MV-4-11 (cell line): ENCODE measurements at regions not wholly inside any gene's neighbourhood (a gene's known extent, or its start where the extent isn't known, plus 50 kb on each side); places are given as distances from the start of the nearest gene placed in this dataset.
"Not testable (repeated sequence)": the region's sequence is repeated elsewhere in the genome, so short reads cannot be mapped to it uniquely, and the experiment has no call there.

Experiments used
- DNase-seq: peaks from one replicate; lab custom pipeline; 2025; lab: John Stamatoyannopoulos, UW

GRCh38 chr10:53335803-53336422 is 563.3 kb upstream of the MBL2 start:
- DNase-seq = not testable (repeated sequence)

GRCh38 chr10:53331460-53331859 is 558.9 kb upstream of the MBL2 start:
- no peak for DNase-seq

GRCh38 chr10:53326401-53327305 is 554.1 kb upstream of the MBL2 start:
- not testable (repeated sequence) for DNase-seq

- no peak for DNase-seq
Measured at GRCh38 chr10:53325066-53325465, 552.5 kb upstream of the MBL2 start.

GRCh38 chr10:53315709-53316108 is 543.1 kb upstream of the MBL2 start:
- no peak for DNase-seq

- no peak for DNase-seq
Measured at GRCh38 chr10:53314876-53315275, 542.3 kb upstream of the MBL2 start.

- DNase-seq = no peak
Measured at GRCh38 chr10:53298443-53298842, 525.9 kb upstream of the MBL2 start.

- no peak for DNase-seq
Measured at GRCh38 chr10:53284615-53285182, 512.1 kb upstream of the MBL2 start.

GRCh38 chr10:53276797-53277196 is 504.2 kb upstream of the MBL2 start:
- DNase-seq = no peak

- no peak for DNase-seq
Measured at GRCh38 chr10:53269482-53269881, 496.9 kb upstream of the MBL2 start.

GRCh38 chr10:53260213-53260612 is 487.6 kb upstream of the MBL2 start:
- DNase-seq = no peak

GRCh38 chr10:53256623-53257022 is 484.0 kb upstream of the MBL2 start:
- DNase-seq = no peak

- DNase-seq = no peak
Measured at GRCh38 chr10:53255661-53256205, 483.1 kb upstream of the MBL2 start.

GRCh38 chr10:53253221-53253620 is 480.6 kb upstream of the MBL2 start:
- DNase-seq = no peak

GRCh38 chr10:53239873-53240272 is 467.3 kb upstream of the MBL2 start:
- DNase-seq = no peak

- no peak for DNase-seq
Measured at GRCh38 chr10:53236941-53237340, 464.4 kb upstream of the MBL2 start.

- no peak for DNase-seq
Measured at GRCh38 chr10:53233749-53234148, 461.2 kb upstream of the MBL2 start.

- no peak for DNase-seq
Measured at GRCh38 chr10:53230651-53231050, 458.1 kb upstream of the MBL2 start.

GRCh38 chr10:53223851-53224250 is 451.3 kb upstream of the MBL2 start:
- no peak for DNase-seq

GRCh38 chr10:53222806-53223205 is 450.2 kb upstream of the MBL2 start:
- no peak for DNase-seq

GRCh38 chr10:53209944-53210611 is 437.5 kb upstream of the MBL2 start:
- no peak for DNase-seq

- no peak for DNase-seq
Measured at GRCh38 chr10:53183733-53184132, 411.1 kb upstream of the MBL2 start.
